Right ventricle myocardium superior (tissue), 1 donor: ENCODE measurements at regions not wholly inside any gene's neighbourhood (a gene's known extent, or its start where the extent isn't known, plus 50 kb on each side); places are given as distances from the start of the nearest gene placed in this dataset.

Experiments used
- ATAC-seq: fragments of 200-7000 bp; cut with Tn5 transposase; one replicate; pipeline ENCODE4 v1.9.1; 2020; ENCODE audit warnings: mild to moderate bottlenecking; ENCODE audit not compliant: poor library complexity
- DNase-seq: peaks from one replicate; pipeline ENCODE4 v3.0.0-alpha.2; 2020
- intact Hi-C: fragments of 100-400 bp; cut with DNase I; formaldehyde crosslinking; loops from one replicate; pipeline ENCODE4 v1.11.2; 2022
- donor health status: DM: no; HTN: yes; CAD: no; lungs with severe emphysema.

- intact Hi-C loops, result no loop called here
- ATAC-seq, result no peak
- no peak for DNase-seq
These were observed 91.8 kb upstream of the PREP start for GRCh38 chr6:105494688-105495087.

GRCh38 chr6:105493736-105494135, 90.9 kb upstream of the PREP start:
- ATAC-seq (no peak), DNase-seq (no peak)
- intact Hi-C loops, result no loop called here

- no peak for DNase-seq
- ATAC-seq, result peak; percentile 18
- intact Hi-C loops, result no loop called here
These were observed 90.1 kb upstream of the PREP start for GRCh38 chr6:105492706-105493673.

- DNase-seq (no peak), ATAC-seq (no peak)
- intact Hi-C loops, result loop anchor here (10.0 kb wide), 3 partner anchors 246 to 606 kb away; no protein-coding TSS in a partner anchor
These were observed 86.3 kb upstream of the PREP start for GRCh38 chr6:105489216-105489530.

- ATAC-seq, result peak; percentile 20
- DNase-seq, result no peak
- intact Hi-C loops, result loop anchor here (10.0 kb wide), 3 partner anchors 246 to 606 kb away; no protein-coding TSS in a partner anchor
These were observed 85.8 kb upstream of the PREP start for GRCh38 chr6:105488516-105489215.

GRCh38 chr6:105487040-105487790, 84.3 kb upstream of the PREP start:
- DNase-seq, result no peak
- intact Hi-C loops, result loop anchor here (10.0 kb wide), 3 partner anchors 248 to 608 kb away; no protein-coding TSS in a partner anchor
- ATAC-seq, result no peak

- intact Hi-C loops, result loop anchor here (10.0 kb wide), 3 partner anchors 249 to 609 kb away; no protein-coding TSS in a partner anchor
- DNase-seq (no peak), ATAC-seq (no peak)
These were observed 82.6 kb upstream of the PREP start for GRCh38 chr6:105485456-105485855.

GRCh38 chr6:105484238-105485161, 81.6 kb upstream of the PREP start:
- DNase-seq, result no peak
- ATAC-seq, result peak; percentile 66
- intact Hi-C loops, result loop anchor here (5.0 to 10.0 kb wide), 4 partner anchors 250 to 738 kb away; no protein-coding TSS in a partner anchor

GRCh38 chr6:105483492-105483891, 80.6 kb upstream of the PREP start:
- no peak for DNase-seq
- intact Hi-C loops, result loop anchor here (5.0 to 10.0 kb wide), 4 partner anchors 251 to 739 kb away; no protein-coding TSS in a partner anchor
- ATAC-seq, result no peak

GRCh38 chr6:105482921-105483320, 80.0 kb upstream of the PREP start:
- intact Hi-C loops, result loop anchor here (5.0 to 10.0 kb wide), 4 partner anchors 252 to 739 kb away; no protein-coding TSS in a partner anchor
- no peak for ATAC-seq
- DNase-seq, result no peak

- intact Hi-C loops, result loop anchor here (5.0 to 10.0 kb wide), 4 partner anchors 252 to 740 kb away; no protein-coding TSS in a partner anchor
These were observed 79.5 kb upstream of the PREP start for GRCh38 chr6:105482227-105482844.

GRCh38 chr6:105476978-105477377, 74.1 kb upstream of the PREP start:
- no peak for ATAC-seq
- intact Hi-C loops, result no loop called here
- DNase-seq, result no peak

More at GRCh38 chr6:105482227-105482844, 79.5 kb upstream of the PREP start:
- DNase-seq (peak; percentile 64), ATAC-seq (peak; percentile 52)

GRCh38 chr6:105474234-105474633, 71.4 kb upstream of the PREP start:
- ATAC-seq, result peak; percentile 43
- intact Hi-C loops, result no loop called here

GRCh38 chr6:105469946-105470345, 67.1 kb upstream of the PREP start:
- ATAC-seq (no peak), DNase-seq (no peak)
- intact Hi-C loops, result no loop called here

More at GRCh38 chr6:105474234-105474633, 71.4 kb upstream of the PREP start:
- DNase-seq, result no peak

- no peak for DNase-seq
- intact Hi-C loops, result no loop called here
- ATAC-seq, result no peak
These were observed 66.0 kb upstream of the PREP start for GRCh38 chr6:105468850-105469249.

GRCh38 chr6:105460860-105461259, 58.0 kb upstream of the PREP start:
- ATAC-seq (no peak), DNase-seq (no peak)
- intact Hi-C loops, result no loop called here

GRCh38 chr6:105459864-105460263, 57.0 kb upstream of the PREP start:
- ATAC-seq, result no peak
- DNase-seq, result no peak
- intact Hi-C loops, result no loop called here
